ENCODE measurements at regions not wholly inside any gene's neighbourhood (a gene's known extent, or its start where the extent isn't known, plus 50 kb on each side); places are given as distances from the start of the nearest gene placed in this dataset.

- DNase-seq: no peak
Measured at GRCh38 chr1:201660931-201661822, 122.2 kb downstream of the NAV1 start.

GRCh38 chr1:201661823-201662359 lies 123.0 kb downstream of the NAV1 start:
- no peak for DNase-seq

DNA sequence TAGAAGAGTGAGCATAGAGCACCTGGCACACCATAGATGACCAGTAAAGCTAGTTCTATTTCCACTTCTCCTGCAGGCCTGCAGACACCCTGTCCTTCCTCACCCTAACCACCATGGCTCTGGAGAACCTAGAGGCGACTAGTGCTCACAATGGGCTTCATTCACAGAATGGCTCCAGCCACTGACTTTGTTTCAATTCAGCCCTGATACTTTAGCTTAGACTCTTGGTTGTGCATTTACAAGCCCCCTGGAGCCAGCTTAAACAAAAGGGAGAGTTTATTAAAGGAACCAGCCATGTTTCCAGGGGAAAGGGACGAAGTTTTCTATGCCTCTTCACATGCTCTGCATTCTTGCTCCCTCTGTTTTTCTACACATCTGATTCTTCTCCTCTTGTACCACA lies 123.7 kb downstream of the NAV1 start:
- no peak for DNase-seq

DNA sequence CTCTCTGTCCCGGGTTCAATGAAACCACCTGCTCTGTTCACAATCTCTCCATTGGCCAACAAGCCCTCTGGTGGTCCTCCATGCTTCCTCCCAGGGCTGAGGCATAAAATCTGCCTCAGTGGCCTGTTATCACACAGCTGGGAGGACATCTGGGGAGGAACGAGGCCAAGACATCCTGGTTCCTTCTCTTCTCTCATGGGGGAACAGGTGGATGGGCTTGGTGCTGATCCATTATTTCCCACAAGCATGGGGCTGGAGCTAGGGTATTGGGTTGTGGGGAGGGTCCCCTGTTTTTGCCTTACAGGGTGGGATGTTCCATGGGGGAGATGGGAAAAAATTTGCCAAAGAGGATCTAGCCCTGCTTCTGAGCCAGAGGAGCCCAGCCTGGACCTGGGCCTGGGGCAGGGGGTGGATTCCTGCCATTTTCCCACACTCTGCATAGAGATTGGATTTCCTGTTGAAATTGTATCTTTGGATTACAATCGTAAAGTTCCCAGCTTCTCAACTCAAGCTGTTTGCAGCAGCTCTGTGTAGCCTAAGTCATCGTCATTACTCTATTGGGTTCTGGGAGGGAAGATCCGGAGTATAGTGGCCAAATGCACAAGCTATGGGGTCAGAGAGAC lies 124.7 kb downstream of the NAV1 start:
- DNase-seq: no peak

DNA sequence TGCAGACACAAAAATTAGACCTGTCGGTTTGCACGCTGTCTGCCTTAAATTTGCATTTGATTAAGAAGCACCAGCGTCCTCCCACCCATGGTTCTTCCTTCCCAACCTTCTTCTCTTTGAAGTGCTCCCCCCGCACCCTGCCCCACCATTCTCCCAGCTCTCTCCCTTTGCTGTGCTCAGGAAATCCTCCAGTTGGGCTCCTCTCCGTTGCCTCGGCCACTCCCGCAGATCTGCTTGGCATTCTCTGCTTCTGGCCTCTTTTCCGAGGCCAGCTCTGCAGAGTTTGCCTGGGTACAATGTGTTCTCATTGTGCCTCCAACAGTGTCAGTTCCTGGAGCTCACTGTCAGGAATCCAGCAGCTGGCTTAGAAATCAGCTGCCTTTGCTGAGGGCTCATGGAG lies 126.1 kb downstream of the NAV1 start:
- no peak for DNase-seq

DNA sequence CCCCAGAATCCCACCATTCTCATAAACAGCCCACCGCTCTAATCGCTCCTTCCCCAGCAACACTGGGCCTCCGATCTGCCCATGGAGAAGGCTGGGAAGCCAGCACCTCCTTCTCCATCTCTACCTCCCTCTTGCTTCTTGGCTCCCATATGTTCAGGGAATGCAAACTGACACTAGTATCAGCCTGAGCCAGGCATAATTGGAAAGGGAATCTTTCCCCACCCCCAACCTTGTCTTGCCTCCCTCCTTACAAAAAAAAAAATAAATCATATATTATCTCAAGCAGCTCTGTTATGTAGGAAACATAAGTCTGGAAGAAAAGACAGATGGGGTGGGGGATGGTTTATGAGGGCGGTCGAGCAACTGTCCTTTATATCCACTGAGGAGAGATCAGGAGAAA lies 127.2 kb downstream of the NAV1 start:
- DNase-seq: no peak

GRCh38 chr1:201666645-201667044 lies 127.7 kb downstream of the NAV1 start:
- DNase-seq: no peak

DNA sequence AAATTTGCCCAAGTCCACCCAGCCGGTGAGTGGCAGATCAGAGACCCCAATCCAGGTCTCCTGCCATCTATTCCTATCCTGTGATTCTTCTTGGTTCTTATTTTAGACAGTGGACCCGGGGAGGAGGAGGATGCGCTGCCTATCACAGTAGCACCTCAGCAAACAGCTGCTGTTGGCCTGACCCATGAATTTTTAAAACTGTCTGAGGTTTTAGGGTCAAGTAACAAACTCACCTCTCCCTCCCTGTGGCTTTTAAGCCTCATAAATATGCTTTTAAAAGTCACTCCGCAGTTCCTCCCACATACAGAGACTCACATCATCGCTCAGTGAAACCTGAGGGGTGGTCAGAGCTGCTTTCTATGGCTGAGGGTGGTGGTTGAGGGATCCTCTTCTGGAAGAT lies 128.6 kb downstream of the NAV1 start:
- DNase-seq: no peak

- DNase-seq: no peak
Measured at GRCh38 chr1:201670517-201670916, 131.6 kb downstream of the NAV1 start.

DNA sequence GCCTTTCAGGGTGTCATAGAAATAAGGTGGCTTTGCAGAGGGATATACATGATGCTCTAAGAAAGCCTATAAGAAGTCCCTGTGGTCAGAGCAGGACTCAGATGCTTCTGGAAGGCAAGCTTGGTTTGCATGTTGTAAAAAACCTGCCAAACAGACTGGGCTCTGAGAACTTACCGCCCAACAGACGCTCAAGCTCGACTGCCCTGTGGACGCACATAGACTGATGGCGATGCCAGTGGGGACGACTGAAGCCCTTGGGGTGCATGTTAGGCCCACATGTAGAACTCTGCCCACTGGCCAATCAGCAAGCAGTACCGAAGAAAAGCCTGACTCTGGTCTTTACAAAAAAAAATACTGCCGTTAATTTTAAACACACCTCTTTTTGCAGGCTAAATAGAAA lies 133.8 kb downstream of the NAV1 start:
- DNase-seq: no peak

- DNase-seq: no peak
Measured at GRCh38 chr1:201673093-201673492, 134.2 kb downstream of the NAV1 start.

DNA sequence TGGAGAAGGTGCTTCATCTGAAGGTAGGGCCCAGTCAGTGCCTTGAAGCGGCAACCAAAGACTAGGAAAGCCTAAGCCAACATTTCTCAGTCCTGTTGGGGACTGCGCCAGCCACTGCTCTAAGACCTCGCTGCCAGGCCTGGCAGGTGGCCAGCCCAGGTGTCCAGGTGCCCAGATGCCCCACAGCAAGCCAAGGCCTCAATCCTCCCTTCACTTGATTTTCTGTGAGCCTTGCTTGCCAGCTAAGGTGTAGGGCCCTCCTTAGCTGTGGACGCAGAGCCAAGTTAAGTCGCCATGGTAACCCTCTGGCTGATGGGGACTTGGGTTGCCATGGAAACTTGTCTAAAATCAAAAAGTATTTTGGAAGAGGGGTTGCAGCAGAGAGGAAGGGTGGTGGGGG lies 135.0 kb downstream of the NAV1 start:
- no peak for DNase-seq

DNA sequence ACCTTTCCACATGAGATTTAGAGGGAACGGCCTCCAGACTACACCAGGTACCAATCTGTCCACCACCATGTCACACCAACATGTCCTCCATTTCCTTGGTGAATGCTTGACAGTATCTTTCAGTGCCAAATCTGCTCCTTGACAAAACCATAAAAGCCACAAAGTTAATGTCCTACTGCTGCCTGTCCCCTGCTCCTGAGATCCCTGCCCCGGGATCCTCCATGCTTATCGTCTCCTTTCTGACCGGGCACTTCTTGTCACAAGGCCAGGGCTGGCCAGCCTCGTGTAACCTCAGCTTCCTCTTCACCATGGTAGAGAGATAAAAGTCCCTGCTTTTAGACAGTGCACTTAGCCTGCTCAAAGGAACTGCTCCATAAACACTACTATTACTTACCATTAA lies 136.2 kb downstream of the NAV1 start:
- no peak for DNase-seq

GRCh38 chr1:201676197-201676596 lies 137.3 kb downstream of the NAV1 start:
- no peak for DNase-seq

DNA sequence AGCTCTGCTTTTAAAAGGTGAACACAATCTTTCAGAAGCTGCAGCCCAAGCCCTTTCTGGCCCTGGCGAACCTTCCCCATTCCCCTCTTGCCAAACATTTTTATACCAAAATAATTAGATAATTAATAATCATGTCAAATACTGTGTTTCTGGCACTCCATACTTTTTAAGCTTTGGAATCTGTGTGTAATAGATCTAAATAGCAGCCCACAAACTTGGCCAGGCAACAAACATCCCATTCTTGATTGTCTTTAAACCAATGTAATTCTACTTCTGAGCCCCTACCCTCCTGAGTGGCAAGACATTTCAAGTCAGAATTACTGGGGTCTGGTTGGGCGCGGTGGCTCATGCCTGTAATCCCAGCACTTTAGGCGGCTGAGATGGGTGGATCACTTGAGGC lies 137.7 kb downstream of the NAV1 start:
- no peak for DNase-seq

DNA sequence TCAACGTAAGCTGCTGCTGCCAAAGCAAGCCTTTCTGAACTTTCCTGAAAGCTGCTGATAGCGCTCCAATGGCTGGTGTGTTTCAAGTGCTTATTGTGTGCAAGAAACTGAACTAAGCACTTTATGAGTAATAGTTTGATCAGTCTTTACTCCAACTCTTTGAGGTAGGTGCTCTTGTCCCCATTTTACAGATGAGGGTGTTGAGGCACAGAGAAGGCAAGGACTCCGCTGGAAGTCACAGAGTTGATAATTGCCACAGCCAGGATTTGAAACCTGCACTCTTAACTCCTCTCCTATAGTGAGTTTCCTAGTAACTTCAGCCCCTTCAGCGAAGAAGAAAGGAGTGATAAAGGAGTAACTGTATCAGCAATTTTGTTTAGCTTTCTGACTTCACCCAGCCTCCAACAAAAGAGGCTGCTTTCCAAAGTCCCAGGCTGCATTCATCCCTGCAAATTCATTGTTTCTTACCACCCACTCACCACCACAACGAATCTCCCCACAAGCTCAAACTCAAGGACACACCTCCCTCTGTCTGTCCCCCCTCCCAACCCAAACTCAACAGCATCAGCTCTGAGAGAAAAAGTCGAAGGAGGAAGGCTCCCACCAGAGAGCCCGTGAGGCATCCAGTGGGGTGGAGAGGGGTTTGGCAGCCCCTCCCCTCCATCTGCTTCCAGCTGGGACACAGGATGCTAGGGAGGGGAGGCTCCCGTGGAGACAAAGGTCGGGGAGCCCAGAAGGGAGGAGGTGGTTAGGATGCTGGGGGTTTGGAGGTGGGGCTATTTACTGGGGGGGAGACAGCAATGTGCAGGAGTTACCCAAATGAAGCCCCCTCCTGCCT lies 139.6 kb downstream of the NAV1 start:
- DNase-seq: no peak

GRCh38 chr1:201681375-201681774 lies 142.4 kb downstream of the NAV1 start:
- no peak for DNase-seq

- DNase-seq: no peak
Measured at GRCh38 chr1:201682964-201683363, 144.0 kb downstream of the NAV1 start.

- no peak for DNase-seq
Measured at GRCh38 chr1:201683397-201683796, 144.5 kb downstream of the NAV1 start.

GRCh38 chr1:201685485-201685884 lies 143.5 kb upstream of the IPO9 start:
- no peak for DNase-seq

DNA sequence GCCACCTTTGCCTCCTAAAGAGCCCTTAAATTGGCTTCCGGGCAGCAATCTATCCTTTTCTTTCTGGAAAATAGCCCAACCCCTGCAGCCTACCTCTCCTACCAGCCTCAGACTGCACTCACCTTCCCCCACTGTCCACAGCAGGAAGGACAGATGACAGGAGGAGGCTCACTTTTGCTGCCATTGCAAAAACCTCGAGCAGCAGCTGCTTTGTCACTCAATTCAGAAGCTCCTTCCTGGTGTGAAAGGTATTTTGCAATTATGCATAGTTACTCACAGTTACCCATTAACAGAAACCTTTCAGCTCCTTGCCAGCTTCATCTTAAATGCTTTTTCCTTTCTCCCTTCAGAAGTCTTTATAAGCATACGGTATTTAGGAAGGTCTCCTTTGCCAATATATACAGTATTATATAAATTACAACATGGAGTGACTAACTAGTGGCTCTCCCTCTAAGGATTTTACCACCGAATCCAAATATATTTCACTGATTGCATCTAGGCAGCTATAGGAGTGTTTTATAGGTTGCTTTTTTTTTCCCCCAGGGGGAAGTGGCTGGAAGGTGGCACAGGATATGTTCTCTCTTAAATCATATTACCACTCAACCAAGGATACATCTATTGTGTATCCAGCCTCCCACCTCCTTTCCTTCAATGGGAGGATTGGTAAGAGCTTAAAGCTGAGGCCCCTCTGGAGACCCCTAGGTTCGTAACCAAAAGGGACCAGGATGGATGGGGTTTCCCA lies 142.1 kb upstream of the IPO9 start:
- DNase-seq: no peak

GRCh38 chr1:201688514-201688913 lies 140.4 kb upstream of the IPO9 start:
- no peak for DNase-seq

- no peak for DNase-seq
Measured at GRCh38 chr1:201689647-201690046, 139.3 kb upstream of the IPO9 start.
